ENCODE measurements at regions not wholly inside any gene's neighbourhood (a gene's known extent, or its start where the extent isn't known, plus 50 kb on each side); places are given as distances from the start of the nearest gene placed in this dataset.

DNA sequence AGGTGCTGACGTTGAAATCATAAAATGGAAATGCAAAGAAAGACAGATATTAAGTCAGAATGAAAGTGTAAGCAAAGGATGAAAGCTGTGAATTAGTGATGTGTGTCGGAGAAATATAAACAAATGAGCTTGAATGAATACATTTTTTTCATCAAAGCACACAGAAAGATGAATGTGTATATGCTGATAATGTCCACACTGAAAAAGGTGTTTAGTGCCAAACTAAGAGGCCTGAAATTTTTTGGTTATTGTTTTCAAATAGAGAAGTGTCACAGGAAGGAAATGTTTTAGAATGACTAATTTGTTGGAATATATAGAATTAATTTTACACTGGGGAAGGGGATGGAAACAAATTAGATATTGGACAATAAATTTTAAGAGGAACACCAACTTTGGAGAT is 1217.6 kb downstream of the PCDH18 start:
- ChIA-PET CTCF (no interaction called here), POLR2A (no interaction called here)
- DNase-seq (ENCODE audit: low read depth, low spot score) = no peak
- TF ChIP-seq, protein P1, sequence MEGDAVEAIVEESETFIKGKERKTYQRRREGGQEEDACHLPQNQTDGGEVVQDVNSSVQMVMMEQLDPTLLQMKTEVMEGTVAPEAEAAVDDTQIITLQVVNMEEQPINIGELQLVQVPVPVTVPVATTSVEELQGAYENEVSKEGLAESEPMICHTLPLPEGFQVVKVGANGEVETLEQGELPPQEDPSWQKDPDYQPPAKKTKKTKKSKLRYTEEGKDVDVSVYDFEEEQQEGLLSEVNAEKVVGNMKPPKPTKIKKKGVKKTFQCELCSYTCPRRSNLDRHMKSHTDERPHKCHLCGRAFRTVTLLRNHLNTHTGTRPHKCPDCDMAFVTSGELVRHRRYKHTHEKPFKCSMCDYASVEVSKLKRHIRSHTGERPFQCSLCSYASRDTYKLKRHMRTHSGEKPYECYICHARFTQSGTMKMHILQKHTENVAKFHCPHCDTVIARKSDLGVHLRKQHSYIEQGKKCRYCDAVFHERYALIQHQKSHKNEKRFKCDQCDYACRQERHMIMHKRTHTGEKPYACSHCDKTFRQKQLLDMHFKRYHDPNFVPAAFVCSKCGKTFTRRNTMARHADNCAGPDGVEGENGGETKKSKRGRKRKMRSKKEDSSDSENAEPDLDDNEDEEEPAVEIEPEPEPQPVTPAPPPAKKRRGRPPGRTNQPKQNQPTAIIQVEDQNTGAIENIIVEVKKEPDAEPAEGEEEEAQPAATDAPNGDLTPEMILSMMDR (IDR thresholded peaks at IDR 0.05; ENCODE audit: insufficient read depth, low read length, missing control alignments) = no peak
- H3K4me3 ChIP-seq (ENCODE audit: low read depth, low read length) = no peak overlapping the region

DNA sequence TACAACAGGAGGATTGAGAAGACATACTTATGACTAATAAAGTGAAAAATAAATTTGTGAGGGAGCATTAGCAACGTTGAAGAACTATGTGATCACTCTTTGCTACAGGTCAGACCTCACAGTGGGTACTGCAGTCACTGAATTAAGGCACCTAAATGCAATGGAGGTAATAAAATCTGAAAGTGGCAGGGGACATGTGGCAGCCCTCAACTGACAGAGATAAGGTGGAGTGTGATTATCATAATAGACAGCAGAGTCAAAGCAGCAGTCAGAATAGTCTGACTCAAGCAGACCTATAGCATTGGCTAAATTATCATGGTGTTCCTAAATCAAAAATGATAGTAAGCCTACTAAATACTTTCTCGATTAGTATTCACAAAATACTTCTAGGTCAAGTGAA is 1220.5 kb downstream of the PCDH18 start:
- TF ChIP-seq, protein P1 (IDR thresholded peaks at IDR 0.05; ENCODE audit: insufficient read depth, low read length, missing control alignments) = no peak
- ChIA-PET POLR2A (no interaction called here), CTCF (no interaction called here)
- DNase-seq (ENCODE audit: low read depth, low spot score) = no peak
- H3K4me3 ChIP-seq (ENCODE audit: low read depth, low read length) = no peak overlapping the region

DNA sequence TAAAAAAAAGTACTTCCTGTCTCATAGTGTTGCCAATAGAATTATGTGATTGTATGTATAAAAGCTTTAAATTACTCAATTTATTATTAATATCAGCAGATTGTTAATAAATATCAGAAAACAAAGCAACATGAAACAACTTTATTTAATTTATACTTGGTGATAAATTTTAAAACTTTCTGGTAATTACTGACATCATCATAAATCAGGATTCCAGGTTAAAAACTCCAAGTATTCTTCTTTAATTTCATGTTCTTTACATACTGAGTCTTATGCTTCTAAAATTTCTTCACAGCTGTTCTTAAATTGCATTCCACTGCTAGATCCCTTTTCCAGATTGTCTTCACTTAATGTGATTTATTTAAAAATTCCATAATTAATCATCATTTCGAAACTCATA is 1224.5 kb downstream of the PCDH18 start:
- ChIA-PET CTCF (no interaction called here), POLR2A (no interaction called here)
- no peak overlapping the region for H3K4me3 ChIP-seq (ENCODE audit: low read depth, low read length)
- DNase-seq (ENCODE audit: low read depth, low spot score) = no peak
- TF ChIP-seq, protein P1 (IDR thresholded peaks at IDR 0.05; ENCODE audit: insufficient read depth, low read length, missing control alignments) = no peak

DNA sequence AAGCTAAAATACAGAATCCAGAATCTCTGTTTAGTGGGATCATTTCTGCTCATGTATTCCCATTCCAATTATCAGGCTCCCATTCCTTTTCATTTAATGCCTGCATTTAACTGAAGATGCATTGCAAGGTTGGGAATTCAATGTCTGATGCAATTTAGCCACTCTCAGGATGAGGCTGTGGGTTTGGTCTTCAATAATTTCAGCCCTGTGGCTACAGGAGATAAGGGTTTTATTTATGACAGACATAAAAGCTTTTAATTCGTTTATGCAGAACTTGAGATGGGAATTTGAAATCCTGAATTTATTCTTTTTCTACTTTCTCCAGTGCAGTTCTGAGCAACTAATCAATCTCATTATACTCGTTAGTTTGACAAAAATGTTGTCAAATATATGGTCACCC is 1225.9 kb downstream of the PCDH18 start:
- TF ChIP-seq, protein P1 (IDR thresholded peaks at IDR 0.05; ENCODE audit: insufficient read depth, low read length, missing control alignments) = no peak
- H3K4me3 ChIP-seq (ENCODE audit: low read depth, low read length) = no peak overlapping the region
- CTCF ChIA-PET = no interaction called here
- POLR2A ChIA-PET = no interaction called here
- DNase-seq (ENCODE audit: low read depth, low spot score) = no peak

DNA sequence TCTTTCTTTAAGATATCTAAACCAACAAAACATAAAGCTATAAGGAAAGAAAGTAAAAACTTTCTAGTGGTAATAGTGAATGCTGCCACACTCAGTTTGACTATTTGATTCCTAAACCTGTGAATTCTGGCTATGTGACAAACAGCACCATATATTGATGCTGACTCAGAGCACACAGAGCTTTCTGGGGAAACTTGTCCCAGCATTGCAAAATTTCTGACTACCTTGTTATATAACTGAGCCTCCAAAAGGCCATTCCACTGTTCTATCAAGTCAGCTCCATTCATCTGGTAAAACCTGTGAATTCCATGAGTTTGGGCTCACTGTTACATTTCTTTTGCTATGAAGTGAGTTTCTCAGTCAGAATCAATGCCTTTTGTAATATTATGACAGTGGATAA is 1229.7 kb downstream of the PCDH18 start:
- no peak overlapping the region for H3K4me3 ChIP-seq (ENCODE audit: low read depth, low read length)
- ChIA-PET POLR2A (no interaction called here), CTCF (no interaction called here)

DNA sequence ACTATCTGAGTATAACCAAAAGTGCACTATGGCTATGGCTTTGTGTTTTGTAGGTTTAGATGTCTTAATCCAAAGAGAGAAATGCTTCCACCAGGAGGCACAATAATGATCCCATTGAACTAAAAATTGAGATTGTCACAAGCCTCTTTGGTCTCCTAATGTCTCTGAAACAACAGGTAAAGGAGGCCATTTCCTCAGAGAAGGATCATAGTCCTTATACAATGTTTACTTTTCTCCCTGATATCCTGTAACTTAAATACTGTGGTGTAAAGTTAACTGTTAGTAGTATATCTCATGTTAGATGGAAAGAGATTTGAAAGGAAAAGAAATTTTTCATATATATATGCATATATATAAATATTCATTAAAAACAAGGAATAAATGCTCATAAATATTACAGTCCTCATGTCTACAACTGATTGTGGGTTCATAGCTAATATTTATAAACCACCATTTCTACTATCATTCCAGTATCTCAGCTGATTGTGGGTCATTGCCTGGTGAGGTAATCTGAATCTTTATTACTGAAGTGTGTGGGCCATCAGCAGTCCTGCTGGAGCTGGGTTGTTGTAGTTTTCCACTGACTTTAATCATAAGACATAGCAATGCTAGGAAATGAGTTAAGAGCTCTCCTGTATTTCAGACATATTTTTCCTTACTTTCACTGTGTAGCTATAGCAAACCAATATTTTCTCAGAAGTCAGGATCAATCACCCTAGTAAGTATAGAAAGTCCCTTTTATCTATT is 1230.4 kb downstream of the PCDH18 start:
- TF ChIP-seq, protein P1 (IDR thresholded peaks at IDR 0.05; ENCODE audit: insufficient read depth, low read length, missing control alignments) = no peak
- DNase-seq (ENCODE audit: low read depth, low spot score) = no peak
- POLR2A ChIA-PET = no interaction called here
- CTCF ChIA-PET = no interaction called here
- no peak overlapping the region for H3K4me3 ChIP-seq (ENCODE audit: low read depth, low read length)

More for the DNA sequence above, 1229.7 kb downstream of the PCDH18 start:
- DNase-seq (ENCODE audit: low read depth, low spot score) = no peak
- TF ChIP-seq, protein P1 (IDR thresholded peaks at IDR 0.05; ENCODE audit: insufficient read depth, low read length, missing control alignments) = no peak
